Liver (tissue), 3 donors: ENCODE measurements at regions not wholly inside any gene's neighbourhood (a gene's known extent, or its start where the extent isn't known, plus 50 kb on each side); places are given as distances from the start of the nearest gene placed in this dataset.

Experiments used
- ATF3 ChIP-seq: IDR thresholded peaks from 2 replicates; pipeline ENCODE4 v1.6.1; 2016; ENCODE audit warnings: antibody characterized with exemption
- CTCF ChIP-seq: fragments of 150-350 bp; IDR thresholded peaks from 2 replicates; pipeline ENCODE4 v1.5.1; 2017; ENCODE audit warnings: improper control_type of control experiment, low read depth, low read length; ENCODE audit not compliant: missing input control
- JUND ChIP-seq, 2 donors: IDR thresholded peaks; 2 replicates each; pipeline ENCODE4 v1.6.1; 2016; ENCODE audit warnings: antibody characterized with exemption in 2 of 2
- REST ChIP-seq: IDR thresholded peaks from 2 replicates; pipeline ENCODE4 v1.6.1; 2016; ENCODE audit warnings: antibody characterized with exemption, mild to moderate bottlenecking
- TF ChIP-seq, protein P1 (sequence below): IDR thresholded peaks from 2 replicates; pipeline ENCODE4 v1.6.1; 2016; ENCODE audit warnings: antibody characterized with exemption
- donor health status: healthy.
- donor health status: healthy.

DNA sequence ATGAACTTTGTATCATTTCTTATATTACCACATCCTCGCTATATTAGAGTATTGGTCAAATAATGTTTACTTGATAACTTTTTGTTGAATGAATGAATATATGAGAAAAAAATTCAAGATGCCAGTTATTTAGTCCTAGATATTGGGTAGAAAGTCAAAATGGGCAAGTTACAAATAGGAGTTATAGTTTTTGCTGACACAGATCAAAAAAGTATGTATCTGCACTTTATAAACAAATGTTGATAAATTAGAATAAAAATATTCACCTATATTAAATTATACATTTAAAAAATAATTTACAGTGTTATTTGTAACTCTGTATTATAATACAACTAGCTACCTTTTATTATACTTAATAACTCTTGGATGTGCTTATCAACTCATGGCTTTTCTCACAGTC lies 57.8 kb upstream of the NDST4 start:
- TF ChIP-seq CTCF (no peak), JUND (IDR thresholded peaks at IDR 0.05) (no peak), ATF3 (no peak), REST (no peak)
- TF ChIP-seq, protein P1, sequence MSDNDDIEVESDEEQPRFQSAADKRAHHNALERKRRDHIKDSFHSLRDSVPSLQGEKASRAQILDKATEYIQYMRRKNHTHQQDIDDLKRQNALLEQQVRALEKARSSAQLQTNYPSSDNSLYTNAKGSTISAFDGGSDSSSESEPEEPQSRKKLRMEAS = no peak
